HFFc6 (cell line): ENCODE measurements at regions not wholly inside any gene's neighbourhood (a gene's known extent, or its start where the extent isn't known, plus 50 kb on each side); places are given as distances from the start of the nearest gene placed in this dataset.

Experiments
- DNase-seq: peaks from one replicate; pipeline ENCODE4 v3.0.0-alpha.2; 2018
- H3K27ac Mint-ChIP-seq: 2 replicates; pipeline ENCODE4 v1.8.0; 2020; ENCODE audit warnings: mild to moderate bottlenecking, mixed read lengths
- H3K27me3 Mint-ChIP-seq: 2 replicates; pipeline ENCODE4 v1.8.0; 2021; ENCODE audit warnings: mild to moderate bottlenecking, moderate library complexity, mixed read lengths; ENCODE audit not compliant: insufficient read depth
- H3K36me3 Mint-ChIP-seq: 2 replicates; pipeline ENCODE4 v1.8.0; 2021; ENCODE audit warnings: low read depth, mixed read lengths
- H3K4me1 Mint-ChIP-seq: 2 replicates; pipeline ENCODE4 v1.8.0; 2020; ENCODE audit warnings: low read depth, mixed read lengths
- H3K4me3 Mint-ChIP-seq: 2 replicates; pipeline ENCODE4 v1.8.0; 2020; ENCODE audit warnings: mild to moderate bottlenecking, moderate library complexity, mixed read lengths
- H3K9me3 Mint-ChIP-seq: 2 replicates; pipeline ENCODE4 v1.8.0; 2020; ENCODE audit warnings: mild to moderate bottlenecking, mixed read lengths
- TF ChIP-seq, protein P1 (sequence below): fragments of 200-600 bp; sonication (generic); IDR thresholded peaks from 2 replicates; pipeline ENCODE4 v1.5.0; 2021; ENCODE audit warnings: antibody characterized with exemption, mild to moderate bottlenecking

DNA sequence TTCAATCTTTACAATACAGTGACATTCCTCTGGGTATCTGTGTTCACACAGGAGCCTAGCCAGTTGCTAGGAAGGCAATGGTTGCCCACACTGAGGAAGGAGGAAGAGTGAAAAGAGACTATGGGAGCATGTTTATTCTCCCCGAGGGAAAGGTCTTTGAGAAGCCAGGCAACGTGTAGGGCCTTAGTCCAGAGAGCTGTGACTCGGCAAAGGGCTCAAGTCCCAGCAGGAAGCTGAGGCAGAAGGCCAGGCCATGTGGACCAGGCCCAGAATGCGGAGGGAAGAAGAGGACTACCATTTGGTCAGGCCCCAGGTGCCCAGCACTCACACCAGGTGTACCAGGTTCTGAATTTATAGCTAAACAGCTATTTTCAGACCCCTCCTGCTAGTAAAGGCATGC lies 136.6 kb upstream of the DMAC1 start:
- no peak for DNase-seq
- Mint-ChIP-seq H3K4me3 (no peak overlapping the region), H3K27me3 (no peaks in the 10 kb centered on the region), H3K36me3 (no peaks in the 10 kb centered on the region), H3K4me1 (no peaks in the 10 kb centered on the region), H3K9me3 (peaks cover 32% of the 10 kb centered on the region), H3K27ac (no peak overlapping the region)
- TF ChIP-seq, protein P1, sequence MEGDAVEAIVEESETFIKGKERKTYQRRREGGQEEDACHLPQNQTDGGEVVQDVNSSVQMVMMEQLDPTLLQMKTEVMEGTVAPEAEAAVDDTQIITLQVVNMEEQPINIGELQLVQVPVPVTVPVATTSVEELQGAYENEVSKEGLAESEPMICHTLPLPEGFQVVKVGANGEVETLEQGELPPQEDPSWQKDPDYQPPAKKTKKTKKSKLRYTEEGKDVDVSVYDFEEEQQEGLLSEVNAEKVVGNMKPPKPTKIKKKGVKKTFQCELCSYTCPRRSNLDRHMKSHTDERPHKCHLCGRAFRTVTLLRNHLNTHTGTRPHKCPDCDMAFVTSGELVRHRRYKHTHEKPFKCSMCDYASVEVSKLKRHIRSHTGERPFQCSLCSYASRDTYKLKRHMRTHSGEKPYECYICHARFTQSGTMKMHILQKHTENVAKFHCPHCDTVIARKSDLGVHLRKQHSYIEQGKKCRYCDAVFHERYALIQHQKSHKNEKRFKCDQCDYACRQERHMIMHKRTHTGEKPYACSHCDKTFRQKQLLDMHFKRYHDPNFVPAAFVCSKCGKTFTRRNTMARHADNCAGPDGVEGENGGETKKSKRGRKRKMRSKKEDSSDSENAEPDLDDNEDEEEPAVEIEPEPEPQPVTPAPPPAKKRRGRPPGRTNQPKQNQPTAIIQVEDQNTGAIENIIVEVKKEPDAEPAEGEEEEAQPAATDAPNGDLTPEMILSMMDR, result no peak

DNA sequence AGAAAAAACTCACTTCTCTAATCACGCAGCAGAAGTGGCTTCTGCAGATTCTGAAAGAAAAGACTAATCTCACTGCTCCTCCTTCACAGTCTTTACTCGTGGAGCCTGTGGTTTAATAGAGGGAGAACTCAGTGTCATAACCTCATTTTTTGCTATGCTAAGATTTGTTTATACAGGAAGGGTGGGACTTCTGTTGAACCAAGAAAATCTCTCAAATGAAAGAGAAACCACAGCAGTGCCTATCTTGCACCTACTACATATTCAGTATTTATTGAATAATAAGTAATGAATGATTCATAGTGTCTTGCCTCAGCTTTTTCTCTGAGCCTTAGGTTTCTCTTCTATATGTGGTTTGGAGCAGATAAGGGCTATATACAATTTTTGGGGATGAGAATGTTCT lies 136.1 kb upstream of the DMAC1 start:
- Mint-ChIP-seq H3K27ac (no peak overlapping the region), H3K9me3 (peaks cover 30% of the 10 kb centered on the region), H3K36me3 (no peaks in the 10 kb centered on the region), H3K4me3 (no peak overlapping the region), H3K4me1 (no peaks in the 10 kb centered on the region), H3K27me3 (no peaks in the 10 kb centered on the region)
- TF ChIP-seq, protein P1, result no peak
- DNase-seq, result no peak

DNA sequence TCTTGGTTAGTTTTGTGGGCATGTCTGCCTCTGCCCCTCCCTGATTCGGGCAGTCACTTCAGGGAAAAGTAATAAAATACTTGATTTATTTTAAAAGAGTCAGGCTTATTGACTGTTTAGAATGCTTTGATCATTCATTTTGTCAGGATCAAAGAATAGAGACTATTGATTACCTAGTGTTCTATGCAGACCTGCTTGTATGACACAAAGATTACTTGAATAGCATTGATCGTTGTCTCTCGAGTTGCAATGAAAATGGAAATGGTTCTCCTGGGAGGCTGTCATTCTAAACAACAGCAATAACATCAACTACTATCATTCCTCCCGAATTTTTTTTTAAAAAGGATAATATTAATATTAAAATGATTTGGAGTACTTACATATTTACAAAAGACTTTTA lies 133.2 kb upstream of the DMAC1 start:
- Mint-ChIP-seq H3K4me1 (no peaks in the 10 kb centered on the region), H3K36me3 (no peaks in the 10 kb centered on the region), H3K4me3 (no peak overlapping the region), H3K27me3 (no peaks in the 10 kb centered on the region), H3K9me3 (peaks cover 21% of the 10 kb centered on the region), H3K27ac (no peak overlapping the region)
- TF ChIP-seq, protein P1, result no peak
- no peak for DNase-seq

DNA sequence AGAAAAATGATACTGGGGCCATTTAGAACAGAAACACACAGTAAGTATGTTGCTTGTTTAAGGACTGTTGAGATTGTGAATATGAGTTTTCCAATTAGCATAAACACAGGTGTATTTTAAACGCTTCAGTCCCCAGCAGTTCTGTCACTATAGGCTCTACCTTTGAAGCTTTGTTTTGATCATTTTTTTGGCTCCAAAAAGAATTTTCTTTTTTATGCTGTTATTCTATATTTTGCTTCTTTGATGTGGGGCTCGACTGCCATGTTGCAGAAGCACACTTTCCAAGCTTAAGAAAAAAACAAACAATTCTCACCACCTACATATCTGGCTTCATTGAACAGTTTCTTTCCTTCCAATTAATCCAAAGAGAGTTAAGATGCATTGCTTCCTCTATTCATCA lies 131.0 kb upstream of the DMAC1 start:
- H3K36me3 Mint-ChIP-seq, result no peaks in the 10 kb centered on the region
- DNase-seq, result no peak
- TF ChIP-seq, protein P1, result no peak
- H3K27ac Mint-ChIP-seq, result no peak overlapping the region
- H3K9me3 Mint-ChIP-seq, result peaks cover 24% of the 10 kb centered on the region
- no peak overlapping the region for H3K4me3 Mint-ChIP-seq
- no peaks in the 10 kb centered on the region for H3K27me3 Mint-ChIP-seq
- no peaks in the 10 kb centered on the region for H3K4me1 Mint-ChIP-seq

DNA sequence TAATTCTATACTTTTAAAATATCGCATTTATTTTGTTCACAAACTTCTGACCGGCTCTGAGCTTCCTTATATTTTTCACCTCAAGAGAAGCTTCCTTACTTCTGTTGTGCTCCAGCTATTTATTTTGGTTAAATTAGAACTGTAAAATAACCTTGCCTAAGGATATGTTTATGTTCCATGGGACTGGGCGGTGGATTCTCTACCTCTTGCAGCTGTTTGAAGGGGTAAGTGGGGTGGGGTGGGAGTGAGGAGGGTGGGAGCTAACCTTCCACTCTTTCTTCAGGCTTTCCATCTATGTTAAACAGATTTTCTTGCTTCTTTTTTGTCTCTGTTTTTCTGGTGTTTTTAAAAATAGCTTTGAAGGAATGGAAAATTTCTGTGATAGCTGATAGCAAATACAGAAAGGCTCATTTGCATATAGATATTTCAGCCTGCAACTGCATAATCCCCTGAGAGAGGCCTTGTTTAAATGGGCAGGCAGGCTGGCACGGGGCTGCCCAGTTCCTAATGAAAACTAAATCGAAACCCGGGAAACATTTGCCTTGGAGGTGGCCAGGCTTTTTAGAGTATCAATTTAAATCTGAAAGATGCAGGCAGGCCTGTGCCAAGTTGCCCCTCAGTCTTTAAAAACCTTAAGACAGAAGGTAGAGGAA lies 122.1 kb upstream of the DMAC1 start:
- Mint-ChIP-seq H3K9me3 (peaks cover 23% of the 10 kb centered on the region), H3K36me3 (no peaks in the 10 kb centered on the region), H3K4me1 (no peaks in the 10 kb centered on the region), H3K27me3 (peaks cover 1% of the 10 kb centered on the region; the same call in 1 of the 2 replicates), H3K4me3 (no peak overlapping the region), H3K27ac (no peak overlapping the region)
- TF ChIP-seq, protein P1, result no peak
- DNase-seq, result no peak
